ACC112 (cell line): ENCODE measurements at regions not wholly inside any gene's neighbourhood (a gene's known extent, or its start where the extent isn't known, plus 50 kb on each side); places are given as distances from the start of the nearest gene placed in this dataset.

Experiments used
- H2AFZ ChIP-seq: fragments of 200-600 bp; sonication (generic); one replicate; pipeline ENCODE4 v1.6.0; 2017; ENCODE audit warnings: antibody characterized with exemption, low read length; ENCODE audit not compliant: unreplicated experiment
- H3K27ac ChIP-seq: fragments of 200-600 bp; sonication (generic); 2 replicates; pipeline ENCODE4 v1.5.1; 2014; ENCODE audit warnings: low read depth, mild to moderate bottlenecking, antibody characterized with exemption, low read length, moderate library complexity
- H3K27me3 ChIP-seq: fragments of 200-600 bp; sonication (generic); 2 replicates; pipeline ENCODE4 v1.6.1; 2014; ENCODE audit warnings: mild to moderate bottlenecking, antibody characterized with exemption, low read length, moderate library complexity, mixed read lengths; ENCODE audit not compliant: insufficient read depth
- H3K36me3 ChIP-seq: fragments of 200-600 bp; sonication (generic); 2 replicates; pipeline ENCODE4 v1.6.1; 2016; ENCODE audit warnings: mild to moderate bottlenecking, antibody characterized with exemption, low read length, moderate library complexity, mixed read lengths; ENCODE audit not compliant: insufficient read depth
- H3K4me1 ChIP-seq: fragments of 200-600 bp; sonication (generic); one replicate; pipeline ENCODE4 v1.6.1; 2016; ENCODE audit warnings: low read length, mixed read lengths; ENCODE audit not compliant: insufficient read depth, unreplicated experiment, control insufficient read depth
- H3K4me3 ChIP-seq: fragments of 200-600 bp; sonication (generic); 2 replicates; pipeline ENCODE4 v1.5.1; 2014; ENCODE audit warnings: mild to moderate bottlenecking, low read depth, low read length
- H3K79me2 ChIP-seq: fragments of 200-600 bp; sonication (generic); one replicate; pipeline ENCODE4 v1.6.0; 2016; ENCODE audit warnings: low read length; ENCODE audit not compliant: control insufficient read depth, unreplicated experiment, insufficient read depth

DNA sequence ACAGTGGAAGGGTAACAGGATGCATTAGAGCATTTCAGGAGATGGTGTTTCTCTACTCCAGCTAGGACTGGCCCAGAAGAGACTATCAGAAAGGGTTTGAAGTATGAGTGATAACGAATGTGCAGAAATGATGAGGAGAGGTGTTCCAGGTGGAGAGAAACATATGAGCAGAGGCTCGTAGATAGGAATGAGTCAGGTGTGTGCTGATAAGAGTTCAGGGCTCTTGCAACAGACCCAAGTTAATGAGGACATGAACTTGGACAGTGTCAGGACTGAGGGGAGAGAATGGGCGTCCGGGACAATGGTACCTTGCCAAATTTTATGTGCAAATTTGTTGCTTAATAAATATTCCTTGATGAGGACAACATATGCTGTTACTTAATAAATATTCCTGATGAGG is 183.9 kb upstream of the NFIA start:
- Histone ChIP-seq H3K36me3 (no peaks in the 10 kb centered on the region), H3K4me3 (no peak overlapping the region), H3K79me2 (no peaks in the 10 kb centered on the region), H2AFZ (no peak overlapping the region), H3K27ac (no peak overlapping the region), H3K27me3 (peaks cover 14% of the 10 kb centered on the region; the same call in 1 of the 2 replicates), H3K4me1 (peaks cover under 1% of the 10 kb centered on the region)

- Histone ChIP-seq H3K27ac (no peak overlapping the region), H3K4me3 (no peak overlapping the region), H3K27me3 (peaks cover 27% of the 10 kb centered on the region), H3K79me2 (no peaks in the 10 kb centered on the region), H2AFZ (no peak overlapping the region), H3K4me1 (no peaks in the 10 kb centered on the region), H3K36me3 (no peaks in the 10 kb centered on the region)
These were observed 185.5 kb upstream of the NFIA start for GRCh38 chr1:60896701-60897363.

- no peaks in the 10 kb centered on the region for H3K36me3 ChIP-seq
- H3K79me2 ChIP-seq = no peaks in the 10 kb centered on the region
- no peaks in the 10 kb centered on the region for H3K4me1 ChIP-seq
- peaks cover 38% of the 10 kb centered on the region for H3K27me3 ChIP-seq
- no peak overlapping the region for H2AFZ ChIP-seq
- no peak overlapping the region for H3K27ac ChIP-seq
- no peak overlapping the region for H3K4me3 ChIP-seq
These were observed 186.7 kb upstream of the NFIA start for GRCh38 chr1:60895701-60896100.

DNA sequence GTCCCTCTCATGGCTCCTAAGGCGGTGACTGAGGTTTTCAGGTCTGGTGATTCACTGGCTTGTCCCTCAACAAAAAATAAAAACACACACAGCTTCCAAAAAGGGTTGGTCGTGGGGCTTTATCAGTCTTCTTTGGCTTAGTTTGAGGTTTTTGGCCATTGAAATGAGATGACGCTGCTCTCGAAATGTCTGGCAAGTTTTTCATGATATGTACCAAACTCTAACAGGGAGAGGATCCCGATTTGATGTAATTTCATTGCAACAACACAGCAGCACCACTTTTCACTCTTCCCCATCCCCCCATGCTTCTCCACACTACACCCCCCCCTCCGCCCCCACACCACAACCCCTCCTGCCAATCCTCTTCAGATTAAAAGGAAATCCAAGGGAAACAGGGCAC is 187.1 kb upstream of the NFIA start:
- Histone ChIP-seq H3K79me2 (no peaks in the 10 kb centered on the region), H3K36me3 (no peaks in the 10 kb centered on the region), H3K27ac (no peak overlapping the region), H2AFZ (no peak overlapping the region), H3K27me3 (peaks cover 42% of the 10 kb centered on the region), H3K4me3 (no peak overlapping the region), H3K4me1 (no peaks in the 10 kb centered on the region)

- no peak overlapping the region for H3K27ac ChIP-seq
- no peaks in the 10 kb centered on the region for H3K79me2 ChIP-seq
- no peaks in the 10 kb centered on the region for H3K36me3 ChIP-seq
- H3K27me3 ChIP-seq = peaks cover 45% of the 10 kb centered on the region
- no peaks in the 10 kb centered on the region for H3K4me1 ChIP-seq
- H3K4me3 ChIP-seq = no peak overlapping the region
- H2AFZ ChIP-seq = no peak overlapping the region
These were observed 187.6 kb upstream of the NFIA start for GRCh38 chr1:60894741-60895140.

DNA sequence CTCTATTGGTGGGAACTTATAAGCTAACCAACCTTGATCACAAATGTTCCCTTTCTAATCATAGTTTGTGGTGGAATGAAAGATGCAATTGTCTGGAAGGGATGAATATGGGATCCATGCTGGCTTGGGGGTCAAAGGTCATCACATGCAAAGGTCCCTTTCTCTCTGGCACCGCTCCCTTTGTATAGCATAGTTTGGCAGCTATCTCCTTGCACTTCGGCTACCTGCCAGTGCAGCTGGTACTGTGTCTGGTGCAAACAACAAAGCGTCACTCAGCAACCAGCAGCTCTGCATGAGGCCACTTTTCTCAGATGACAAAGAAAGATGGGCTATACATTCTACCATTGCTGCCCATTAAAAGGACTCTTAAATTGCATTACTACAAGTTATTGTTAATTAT is 188.2 kb upstream of the NFIA start:
- peaks cover 51% of the 10 kb centered on the region for H3K27me3 ChIP-seq
- no peak overlapping the region for H3K4me3 ChIP-seq
- no peak overlapping the region for H2AFZ ChIP-seq
- H3K27ac ChIP-seq = no peak overlapping the region
- no peaks in the 10 kb centered on the region for H3K79me2 ChIP-seq
- no peaks in the 10 kb centered on the region for H3K4me1 ChIP-seq
- no peaks in the 10 kb centered on the region for H3K36me3 ChIP-seq

GRCh38 chr1:60893136-60893930 is 189.0 kb upstream of the NFIA start:
- H3K4me3 ChIP-seq = no peak overlapping the region
- H3K27ac ChIP-seq = no peak overlapping the region
- H3K36me3 ChIP-seq = no peaks in the 10 kb centered on the region
- H3K79me2 ChIP-seq = no peaks in the 10 kb centered on the region
- H3K27me3 ChIP-seq = peaks cover 57% of the 10 kb centered on the region
- H3K4me1 ChIP-seq = no peaks in the 10 kb centered on the region
- no peak overlapping the region for H2AFZ ChIP-seq

DNA sequence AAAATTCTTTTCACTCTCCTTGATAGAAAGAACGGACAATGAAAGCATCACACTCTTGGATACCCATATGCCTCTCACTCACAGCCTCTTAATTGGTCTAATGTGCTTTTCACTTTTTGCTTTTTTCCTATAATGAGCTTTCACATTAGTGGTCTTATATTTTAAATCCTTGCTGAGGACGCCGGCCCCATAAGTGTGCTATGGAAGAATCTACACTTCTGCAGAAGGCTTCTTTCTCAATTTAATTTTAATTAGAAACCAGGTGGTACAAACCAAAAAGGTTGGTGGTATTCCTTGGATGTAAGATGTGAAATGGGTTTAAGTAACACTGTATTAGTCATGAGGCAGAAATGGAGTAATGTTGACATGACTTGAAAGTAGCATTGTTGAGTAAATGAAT is 190.6 kb upstream of the NFIA start:
- Histone ChIP-seq H3K79me2 (no peaks in the 10 kb centered on the region), H3K4me3 (no peak overlapping the region), H3K4me1 (no peaks in the 10 kb centered on the region), H3K27ac (no peak overlapping the region), H3K36me3 (no peaks in the 10 kb centered on the region), H2AFZ (no peak overlapping the region), H3K27me3 (peaks cover 68% of the 10 kb centered on the region)

GRCh38 chr1:60891281-60891680 is 191.1 kb upstream of the NFIA start:
- Histone ChIP-seq H3K36me3 (no peaks in the 10 kb centered on the region), H3K27me3 (peaks cover 73% of the 10 kb centered on the region), H3K27ac (no peak overlapping the region), H3K4me1 (no peaks in the 10 kb centered on the region), H3K4me3 (no peak overlapping the region), H2AFZ (no peak overlapping the region), H3K79me2 (no peaks in the 10 kb centered on the region)

DNA sequence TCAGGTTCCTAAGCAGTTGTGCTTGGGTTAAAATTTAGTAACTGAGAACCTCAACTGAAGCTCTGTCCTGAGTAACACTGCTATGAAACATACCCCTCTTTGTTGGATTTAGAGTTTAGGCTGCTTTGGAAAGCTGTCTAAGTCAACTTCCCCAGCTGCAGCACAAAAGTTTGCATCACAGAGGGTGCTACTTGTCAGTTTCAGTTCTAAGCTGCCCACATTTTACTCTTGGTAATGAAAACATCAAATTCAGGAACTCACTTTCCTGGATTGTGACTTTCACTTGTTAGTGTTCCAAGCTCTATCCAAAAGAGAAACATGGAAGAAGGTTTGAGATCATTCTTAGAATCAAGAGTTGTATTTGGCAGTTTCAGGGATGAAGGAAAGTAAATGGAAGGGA is 191.7 kb upstream of the NFIA start:
- Histone ChIP-seq H2AFZ (no peak overlapping the region), H3K79me2 (no peaks in the 10 kb centered on the region), H3K27me3 (peaks cover 79% of the 10 kb centered on the region), H3K4me3 (no peak overlapping the region), H3K36me3 (no peaks in the 10 kb centered on the region), H3K4me1 (no peaks in the 10 kb centered on the region), H3K27ac (no peak overlapping the region)

GRCh38 chr1:60889709-60890108 is 192.7 kb upstream of the NFIA start:
- Histone ChIP-seq H3K79me2 (no peaks in the 10 kb centered on the region), H3K27ac (no peak overlapping the region), H3K27me3 (peaks cover 87% of the 10 kb centered on the region), H3K4me1 (no peaks in the 10 kb centered on the region), H3K36me3 (no peaks in the 10 kb centered on the region), H3K4me3 (no peak overlapping the region), H2AFZ (no peak overlapping the region)
